Gastrocnemius medialis (tissue), 4 donors: ENCODE measurements at regions not wholly inside any gene's neighbourhood (a gene's known extent, or its start where the extent isn't known, plus 50 kb on each side); places are given as distances from the start of the nearest gene placed in this dataset.
"Not testable (repeated sequence)": the region's sequence is repeated elsewhere in the genome, so short reads cannot be mapped to it uniquely, and the experiment has no call there.

Source experiments
- ATAC-seq, 2 donors: fragments of 150-250 bp; one replicate each; pipeline ENCODE4 v1.9.1; 2016
- DNase-seq, 2 donors: peaks; one replicate each; pipeline ENCODE4 v3.0.0-alpha.2; 2019
- H3K27ac ChIP-seq, 4 donors: fragments of 200-600 bp; sonication (generic); 1 replicate in 1 of 4; 2 replicates in 3 of 4; pipeline ENCODE4 v1.5.1; 2016 to 2018; ENCODE audit warnings: mild to moderate bottlenecking in 2 of 4, moderate library complexity in 1 of 4
- H3K27me3 ChIP-seq, 3 donors: fragments of 200-600 bp; sonication (generic) in 2 of 3; 1 replicate in 1 of 3; 2 replicates in 2 of 3; pipeline versions ENCODE4 v1.5.1 to v1.6.0; 2016 to 2019; ENCODE audit warnings: mild to moderate bottlenecking in 1 of 3, moderate library complexity in 1 of 3
- H3K36me3 ChIP-seq, 2 donors: fragments of 200-600 bp; sonication (generic) in 1 of 2; one replicate each; pipeline ENCODE4 v1.5.1; 2017 to 2018
- H3K4me1 ChIP-seq, 2 donors: fragments of 200-600 bp; sonication (generic) in 1 of 2; one replicate each; pipeline ENCODE4 v1.5.1; 2016 to 2017; ENCODE audit warnings: mild to moderate bottlenecking in 2 of 2
- H3K4me3 ChIP-seq, 4 donors: fragments of 200-600 bp; sonication (generic) in 3 of 4; 1 replicate in 1 of 4; 2 replicates in 3 of 4; pipeline ENCODE4 v1.5.1; 2016 to 2019; ENCODE audit warnings: mild to moderate bottlenecking in 2 of 4
- H3K9me3 ChIP-seq, 3 donors: fragments of 200-600 bp; sonication (generic) in 2 of 3; 1 replicate in 1 of 3; 2 replicates in 2 of 3; pipeline ENCODE4 v1.5.1; 2016 to 2019
- POLR2A ChIP-seq, 2 donors: fragments of 450-650 bp; IDR thresholded peaks; one replicate each; pipeline ENCODE4 v1.6.1; 2017; ENCODE audit warnings: antibody characterized with exemption in 2 of 2, mild to moderate bottlenecking in 2 of 2, moderate library complexity in 2 of 2
- in situ Hi-C, 4 donors: fragments of 200-750 bp; cut with MboI; loops; one replicate each; pipeline versions ENCODE4 v1.15.0 to v1.8.0; 2017; ENCODE audit warnings: low sequenced_read_pairs in 4 of 4
- intact Hi-C: fragments of 100-400 bp; cut with DNase I; formaldehyde crosslinking; loops from one replicate; pipeline ENCODE4 v1.15.1; 2023; ENCODE audit warnings: low total_unique reads
- TF ChIP-seq, protein P1 (sequence below), 5 experiments: fragments of 450-650 bp in 3 of 5; fragments of 200-600 bp in 2 of 5; sonication (generic) in 2 of 5; IDR thresholded peaks in 4 of 5; conservative IDR thresholded peaks in 1 of 5; 1 replicate in 4 of 5; 2 replicates in 1 of 5; pipeline ENCODE4 v1.5.1; 2016 to 2019; ENCODE audit warnings: antibody characterized with exemption in 5 of 5, mild to moderate bottlenecking in 3 of 5, moderate library complexity in 3 of 5

DNA sequence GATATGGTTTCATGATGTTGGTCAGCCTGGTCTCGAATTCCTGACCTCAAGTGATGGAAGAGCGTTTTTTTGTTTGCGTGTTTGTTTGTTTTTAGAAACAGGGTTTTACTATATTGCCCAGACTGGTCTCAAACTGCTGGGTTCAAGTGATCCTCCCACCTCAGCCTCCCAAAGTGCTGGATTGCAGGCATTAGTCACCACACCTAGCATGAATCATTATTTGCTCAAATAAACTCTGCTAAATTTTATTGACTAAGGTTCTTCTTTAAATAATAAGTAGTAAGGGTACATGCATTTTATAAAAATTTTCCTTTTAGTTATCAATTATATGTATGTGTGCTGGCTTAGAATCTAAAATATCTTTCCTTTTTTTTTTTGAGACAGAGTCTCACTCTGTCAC, 52.9 kb downstream of the ZBTB9 start:
- TF ChIP-seq, protein P1, sequence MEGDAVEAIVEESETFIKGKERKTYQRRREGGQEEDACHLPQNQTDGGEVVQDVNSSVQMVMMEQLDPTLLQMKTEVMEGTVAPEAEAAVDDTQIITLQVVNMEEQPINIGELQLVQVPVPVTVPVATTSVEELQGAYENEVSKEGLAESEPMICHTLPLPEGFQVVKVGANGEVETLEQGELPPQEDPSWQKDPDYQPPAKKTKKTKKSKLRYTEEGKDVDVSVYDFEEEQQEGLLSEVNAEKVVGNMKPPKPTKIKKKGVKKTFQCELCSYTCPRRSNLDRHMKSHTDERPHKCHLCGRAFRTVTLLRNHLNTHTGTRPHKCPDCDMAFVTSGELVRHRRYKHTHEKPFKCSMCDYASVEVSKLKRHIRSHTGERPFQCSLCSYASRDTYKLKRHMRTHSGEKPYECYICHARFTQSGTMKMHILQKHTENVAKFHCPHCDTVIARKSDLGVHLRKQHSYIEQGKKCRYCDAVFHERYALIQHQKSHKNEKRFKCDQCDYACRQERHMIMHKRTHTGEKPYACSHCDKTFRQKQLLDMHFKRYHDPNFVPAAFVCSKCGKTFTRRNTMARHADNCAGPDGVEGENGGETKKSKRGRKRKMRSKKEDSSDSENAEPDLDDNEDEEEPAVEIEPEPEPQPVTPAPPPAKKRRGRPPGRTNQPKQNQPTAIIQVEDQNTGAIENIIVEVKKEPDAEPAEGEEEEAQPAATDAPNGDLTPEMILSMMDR (IDR thresholded peaks at IDR 0.05 in 4 of 5, conservative IDR thresholded peaks at IDR 0.05 in 1 of 5) = no peak
- TF ChIP-seq POLR2A (IDR thresholded peaks at IDR 0.05) = no peak
- H3K4me3 ChIP-seq = no peak overlapping the region
- H3K27me3 ChIP-seq = no peaks in the 10 kb centered on the region
- intact Hi-C loops = no loop called here
- no peaks in the 10 kb centered on the region for H3K36me3 ChIP-seq
- H3K4me1 ChIP-seq = peaks cover 0 to 4% of the 10 kb centered on the region in 2 donors
- ATAC-seq (no peak), DNase-seq (no peak)
- H3K27ac ChIP-seq = no peak overlapping the region
- no peaks in the 10 kb centered on the region for H3K9me3 ChIP-seq
- in situ Hi-C loops = no loop called here

DNA sequence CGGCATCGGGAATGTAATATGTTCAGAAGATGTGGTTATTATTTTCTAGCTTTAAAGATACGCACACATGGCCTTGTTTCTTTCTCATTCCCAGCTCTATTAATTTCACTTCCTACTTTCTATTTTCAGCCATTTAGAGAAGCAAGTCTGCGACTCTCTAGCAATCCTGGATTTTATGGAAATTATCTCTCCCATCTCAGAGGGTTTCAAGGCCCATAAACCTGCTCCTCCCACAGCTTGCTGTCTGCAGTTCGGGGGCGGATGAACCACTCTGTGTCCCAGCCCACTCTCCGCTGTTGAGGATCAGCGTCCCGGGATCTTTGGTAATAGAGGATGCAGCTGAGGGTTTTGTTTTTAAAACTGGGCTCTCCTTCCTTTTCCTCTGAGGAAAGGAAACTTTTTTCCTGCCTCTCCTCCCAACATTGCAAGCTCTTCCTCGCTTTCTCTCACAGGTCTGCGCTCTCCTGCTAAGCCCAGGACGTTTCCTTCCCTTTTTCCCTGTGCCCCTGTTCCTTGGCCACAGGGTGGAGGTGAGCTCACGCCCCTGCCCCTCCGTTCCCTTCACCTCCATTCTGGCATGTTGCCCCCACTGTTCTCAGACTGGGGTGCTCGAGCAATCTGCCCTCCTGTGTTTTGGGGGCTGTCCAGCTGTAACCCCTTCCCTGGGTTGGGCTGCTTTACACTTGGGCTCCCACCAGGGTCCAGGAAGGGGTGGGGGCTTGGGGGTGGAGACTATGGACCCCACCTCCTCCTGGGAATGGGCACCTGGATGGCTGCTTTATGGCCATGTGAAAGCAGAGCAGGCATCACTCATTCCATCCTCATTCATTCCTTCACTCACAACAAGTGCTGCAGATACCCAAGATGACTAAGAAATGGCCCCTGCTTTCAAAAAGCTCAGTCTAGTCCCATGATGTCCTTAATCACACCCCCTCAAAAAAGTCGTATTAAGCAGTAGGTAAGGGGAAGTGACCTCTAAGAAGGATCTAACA, 54.9 kb downstream of the ZBTB9 start:
- no peak overlapping the region for H3K27ac ChIP-seq
- H3K9me3 ChIP-seq = no peaks in the 10 kb centered on the region
- no peaks in the 10 kb centered on the region for H3K27me3 ChIP-seq
- H3K4me1 ChIP-seq = peaks cover 0 to 4% of the 10 kb centered on the region in 2 donors
- no peaks in the 10 kb centered on the region for H3K36me3 ChIP-seq
- TF ChIP-seq, protein P1 (IDR thresholded peaks at IDR 0.05 in 4 of 5, conservative IDR thresholded peaks at IDR 0.05 in 1 of 5) = no peak
- TF ChIP-seq POLR2A (IDR thresholded peaks at IDR 0.05) = no peak
- intact Hi-C loops = no loop called here
- in situ Hi-C loops = no loop called here
- no peak for ATAC-seq
- peak overlapping the region in 1 of 4 donors; percentile 17 for H3K4me3 ChIP-seq
- no peak for DNase-seq

DNA sequence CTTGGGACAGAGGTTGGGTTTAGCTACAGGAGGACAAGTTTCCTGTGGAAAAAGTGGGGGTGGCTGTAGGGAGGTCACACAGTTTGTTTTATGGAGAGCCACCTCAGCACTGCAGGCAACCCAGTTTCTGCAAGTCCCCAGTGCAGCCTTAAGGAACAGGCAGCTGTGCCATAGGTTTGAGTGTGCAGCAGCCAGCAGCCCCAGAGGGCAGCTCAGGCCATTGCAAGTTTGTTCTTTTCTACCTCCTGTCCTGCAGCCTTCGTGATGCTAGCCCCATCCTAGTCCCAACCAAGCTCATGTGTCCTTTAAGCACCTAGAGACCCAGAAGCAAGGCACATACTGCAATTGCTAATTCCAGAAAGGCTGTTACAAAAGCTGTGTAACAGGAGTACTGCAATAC, 58.8 kb downstream of the ZBTB9 start:
- no peak for ATAC-seq
- Histone ChIP-seq H3K36me3 (no peaks in the 10 kb centered on the region), H3K27me3 (no peaks in the 10 kb centered on the region), H3K9me3 (no peaks in the 10 kb centered on the region), H3K27ac (no peak overlapping the region), H3K4me3 (no peak overlapping the region), H3K4me1 (peaks cover 0 to 4% of the 10 kb centered on the region in 2 donors)
- intact Hi-C loops (no loop called here), in situ Hi-C loops (no loop called here)
- TF ChIP-seq, protein P1 (IDR thresholded peaks at IDR 0.05 in 4 of 5, conservative IDR thresholded peaks at IDR 0.05 in 1 of 5) = no peak
- TF ChIP-seq POLR2A (IDR thresholded peaks at IDR 0.05) = no peak
- no peak for DNase-seq

DNA sequence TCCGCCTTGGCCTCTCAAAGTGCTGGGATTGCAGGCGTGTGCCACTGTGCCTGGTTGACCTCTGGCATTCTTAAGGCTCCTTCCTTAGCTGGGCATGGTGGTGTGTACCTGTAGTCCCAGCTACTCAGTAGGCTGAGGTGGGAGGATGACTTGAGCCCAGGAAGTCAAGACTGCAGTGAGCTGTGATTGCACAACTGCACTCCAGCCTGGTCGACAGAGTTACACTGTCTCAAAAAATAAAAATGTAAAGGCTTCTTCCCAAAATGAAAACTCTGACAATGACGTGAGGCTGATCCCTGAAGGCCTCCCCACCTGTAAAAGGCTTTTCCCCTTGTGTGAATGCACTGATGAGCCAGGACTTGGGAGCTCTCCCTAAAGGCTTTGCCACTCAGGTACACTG, 62.4 kb downstream of the ZBTB9 start:
- Histone ChIP-seq H3K27ac (no peak overlapping the region), H3K9me3 (no peaks in the 10 kb centered on the region), H3K4me3 (no peak overlapping the region), H3K4me1 (no peaks in the 10 kb centered on the region), H3K27me3 (no peaks in the 10 kb centered on the region), H3K36me3 (no peaks in the 10 kb centered on the region)
- DNase-seq (no peak), ATAC-seq (no peak)
- TF ChIP-seq, protein P1 (IDR thresholded peaks at IDR 0.05 in 4 of 5, conservative IDR thresholded peaks at IDR 0.05 in 1 of 5) = no peak
- no peak for TF ChIP-seq POLR2A (IDR thresholded peaks at IDR 0.05)
- in situ Hi-C loops = no loop called here
- intact Hi-C loops = no loop called here

DNA sequence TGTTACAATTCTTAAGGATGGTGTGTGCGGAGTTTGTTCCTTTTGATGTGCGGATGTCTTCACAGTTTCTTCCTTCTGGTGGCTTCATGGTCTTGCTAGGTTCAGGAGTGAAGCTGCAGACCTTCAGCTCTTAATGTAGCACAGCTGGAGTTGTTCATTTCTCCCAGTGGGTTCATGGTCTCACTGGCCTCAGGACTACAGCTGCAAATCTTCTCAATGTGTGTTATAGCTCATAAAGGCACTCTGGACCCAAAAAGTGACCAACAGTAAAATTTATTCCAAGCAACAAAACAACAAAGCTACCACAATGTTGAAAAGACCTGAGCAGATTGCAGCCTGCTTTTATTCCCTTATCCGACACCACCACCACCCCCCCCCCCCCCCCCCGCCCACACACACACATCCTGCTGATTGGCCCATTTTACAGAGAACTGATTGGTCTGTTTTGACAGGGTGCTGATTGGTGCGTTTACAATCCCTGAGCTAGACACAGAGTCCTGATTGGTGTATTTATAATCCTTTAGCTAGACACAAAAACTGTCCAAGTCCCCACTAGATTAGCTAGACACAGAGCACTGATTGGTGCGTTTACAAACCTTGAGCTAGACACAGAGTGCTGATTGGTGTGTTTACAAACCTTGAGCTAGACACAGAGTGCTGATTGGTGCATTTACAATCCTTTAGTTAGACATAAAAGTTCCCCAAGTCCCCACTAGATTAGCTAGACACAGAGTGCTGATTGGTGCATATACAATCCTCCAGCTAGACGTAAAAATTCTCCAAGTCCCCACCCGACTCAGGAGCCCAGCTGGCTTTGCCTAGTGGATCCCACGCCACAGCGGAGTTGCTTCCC, 59.2 kb downstream of the BAK1 start:
- H3K9me3 ChIP-seq, ATAC-seq, DNase-seq, H3K4me3 ChIP-seq, H3K27ac ChIP-seq, intact Hi-C loops, in situ Hi-C loops, H3K36me3 ChIP-seq, H3K27me3 ChIP-seq, H3K4me1 ChIP-seq: not testable (repeated sequence)
